Neural cell (in vitro differentiated cells): ENCODE measurements at regions not wholly inside any gene's neighbourhood (a gene's known extent, or its start where the extent isn't known, plus 50 kb on each side); places are given as distances from the start of the nearest gene placed in this dataset.

Experiments used
- H2AFZ ChIP-seq: fragments of 200-600, 300-800 bp; sonication (generic), shearing (Covaris generic); 2 replicates; pipeline ENCODE4 v1.6.0; 2014; ENCODE audit warnings: low read depth, mild to moderate bottlenecking, antibody characterized with exemption, low read length, moderate library complexity
- H3F3A ChIP-seq: fragments of 200-600 bp; shearing (Covaris generic); 2 replicates; pipeline ENCODE4 v1.6.1; 2016; ENCODE audit warnings: mild to moderate bottlenecking, moderate library complexity, mixed read lengths, antibody characterized with exemption, low read length; ENCODE audit not compliant: insufficient read depth, poor library complexity, severe bottlenecking
- H3K27ac ChIP-seq: fragments of 200-600, 300-800 bp; sonication (generic), shearing (Covaris generic); 2 replicates; pipeline ENCODE4 v1.5.1; 2014; ENCODE audit warnings: mild to moderate bottlenecking, low read length, moderate library complexity
- H3K27me3 ChIP-seq: fragments of 300-800, 200-600 bp; sonication (generic), shearing (Covaris generic); 2 replicates; pipeline ENCODE4 v1.6.0; 2014; ENCODE audit warnings: mild to moderate bottlenecking, low read depth, low read length, moderate library complexity; ENCODE audit not compliant: insufficient read depth
- H3K36me3 ChIP-seq: fragments of 300-800, 200-600 bp; sonication (generic), shearing (Covaris generic); 2 replicates; pipeline ENCODE4 v1.5.1; 2014; ENCODE audit warnings: mild to moderate bottlenecking, antibody characterized with exemption, low read length, moderate library complexity; ENCODE audit not compliant: insufficient read depth
- H3K4me2 ChIP-seq: fragments of 300-800, 200-600 bp; sonication (generic), shearing (Covaris generic); 2 replicates; pipeline ENCODE4 v1.6.0; 2014; ENCODE audit warnings: mild to moderate bottlenecking, low read length
- H3K4me3 ChIP-seq: fragments of 300-800, 200-600 bp; sonication (generic), shearing (Covaris generic); 2 replicates; pipeline ENCODE4 v1.5.1; 2014; ENCODE audit warnings: mild to moderate bottlenecking, low read length, moderate library complexity
- H3K79me2 ChIP-seq: fragments of 200-600 bp; shearing (Covaris generic); replicated peaks from 2 replicates; pipeline ENCODE4 v1.6.0; 2014; ENCODE audit warnings: mild to moderate bottlenecking, low read length, moderate library complexity; ENCODE audit not compliant: insufficient read depth
- H3K9ac ChIP-seq: fragments of 300-800, 200-600 bp; sonication (generic), shearing (Covaris generic); 2 replicates; pipeline ENCODE4 v1.6.1; 2016; ENCODE audit warnings: mild to moderate bottlenecking, low read length, mixed read lengths
- H3K9me2 ChIP-seq: fragments of 200-600 bp; shearing (Covaris generic); 2 replicates; pipeline ENCODE4 v1.6.1; 2016; ENCODE audit warnings: mild to moderate bottlenecking, low read length, mixed read lengths; ENCODE audit not compliant: insufficient read depth
- H3K9me3 ChIP-seq: fragments of 200-600, 300-800 bp; sonication (generic), shearing (Covaris generic); 2 replicates; pipeline ENCODE4 v1.6.1; 2016; ENCODE audit warnings: mild to moderate bottlenecking, mixed run types, low read length, moderate library complexity, mixed read lengths
- H4K20me1 ChIP-seq: fragments of 200-600 bp; shearing (Covaris generic); 2 replicates; pipeline ENCODE4 v1.6.1; 2016; ENCODE audit warnings: mild to moderate bottlenecking, mixed run types; ENCODE audit not compliant: insufficient read depth
- EP300 ChIP-seq: fragments of 450-650 bp; conservative IDR thresholded peaks from 2 replicates; pipeline ENCODE4 v1.6.1; 2014; ENCODE audit warnings: antibody characterized with exemption, mild to moderate bottlenecking, moderate library complexity; ENCODE audit not compliant: poor library complexity, severe bottlenecking
- EZH2 ChIP-seq: fragments of 200-600, 300-800 bp; shearing (Covaris generic), sonication (generic); IDR thresholded peaks from 2 replicates; pipeline ENCODE4 v1.6.1; 2014; ENCODE audit warnings: antibody characterized with exemption, low read length, borderline replicate concordance, mild to moderate bottlenecking; ENCODE audit not compliant: insufficient read depth, poor library complexity, severe bottlenecking
- MXI1 ChIP-seq: fragments of 450-650 bp; conservative IDR thresholded peaks from 2 replicates; pipeline ENCODE4 v1.6.1; 2014; ENCODE audit warnings: antibody characterized with exemption, mild to moderate bottlenecking; ENCODE audit not compliant: poor library complexity, severe bottlenecking
- POLR2AphosphoS5 ChIP-seq: IDR thresholded peaks from 2 replicates; pipeline ENCODE4 v1.6.1; 2012
- RAD21 ChIP-seq: fragments of 450-650 bp; conservative IDR thresholded peaks from 2 replicates; pipeline ENCODE4 v1.6.1; 2014; ENCODE audit warnings: antibody characterized with exemption, mild to moderate bottlenecking, moderate library complexity
- SMC3 ChIP-seq: fragments of 450-650 bp; conservative IDR thresholded peaks from 2 replicates; pipeline ENCODE4 v1.6.1; 2014; ENCODE audit warnings: antibody characterized with exemption, mild to moderate bottlenecking, moderate library complexity; ENCODE audit not compliant: poor library complexity
- TAF1 ChIP-seq: IDR thresholded peaks from 2 replicates; pipeline ENCODE4 v1.6.1; 2012; ENCODE audit warnings: low read depth
- TF ChIP-seq, protein P1 (sequence below): IDR thresholded peaks from 2 replicates; pipeline ENCODE4 v1.6.1; 2012; ENCODE audit warnings: borderline replicate concordance
- TF ChIP-seq, protein P2 (sequence below): fragments of 450-650 bp; IDR thresholded peaks from 2 replicates; pipeline ENCODE4 v1.5.1; 2014; ENCODE audit warnings: antibody characterized with exemption, mild to moderate bottlenecking, moderate library complexity; ENCODE audit not compliant: poor library complexity, severe bottlenecking

DNA sequence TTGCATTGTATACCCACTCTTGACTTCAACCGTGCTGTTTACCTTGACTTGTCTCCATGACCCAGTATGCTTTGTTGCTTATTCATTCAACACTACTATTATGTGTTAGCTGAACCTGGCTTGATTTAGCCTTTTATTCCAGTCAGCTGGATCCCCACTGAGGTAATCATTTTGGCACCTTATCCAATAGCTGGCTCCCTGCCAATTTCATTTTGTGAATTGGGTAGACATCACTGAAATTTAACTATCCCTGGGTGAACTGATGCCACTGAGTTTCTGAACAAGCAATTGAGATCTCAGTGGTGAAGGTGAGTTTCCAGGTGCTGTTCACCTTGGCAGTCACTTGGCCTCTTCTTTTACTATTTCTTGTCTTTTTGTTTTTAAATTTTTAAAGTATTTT is 584.3 kb downstream of the ADCYAP1 start (continued):
- TF ChIP-seq, protein P1, sequence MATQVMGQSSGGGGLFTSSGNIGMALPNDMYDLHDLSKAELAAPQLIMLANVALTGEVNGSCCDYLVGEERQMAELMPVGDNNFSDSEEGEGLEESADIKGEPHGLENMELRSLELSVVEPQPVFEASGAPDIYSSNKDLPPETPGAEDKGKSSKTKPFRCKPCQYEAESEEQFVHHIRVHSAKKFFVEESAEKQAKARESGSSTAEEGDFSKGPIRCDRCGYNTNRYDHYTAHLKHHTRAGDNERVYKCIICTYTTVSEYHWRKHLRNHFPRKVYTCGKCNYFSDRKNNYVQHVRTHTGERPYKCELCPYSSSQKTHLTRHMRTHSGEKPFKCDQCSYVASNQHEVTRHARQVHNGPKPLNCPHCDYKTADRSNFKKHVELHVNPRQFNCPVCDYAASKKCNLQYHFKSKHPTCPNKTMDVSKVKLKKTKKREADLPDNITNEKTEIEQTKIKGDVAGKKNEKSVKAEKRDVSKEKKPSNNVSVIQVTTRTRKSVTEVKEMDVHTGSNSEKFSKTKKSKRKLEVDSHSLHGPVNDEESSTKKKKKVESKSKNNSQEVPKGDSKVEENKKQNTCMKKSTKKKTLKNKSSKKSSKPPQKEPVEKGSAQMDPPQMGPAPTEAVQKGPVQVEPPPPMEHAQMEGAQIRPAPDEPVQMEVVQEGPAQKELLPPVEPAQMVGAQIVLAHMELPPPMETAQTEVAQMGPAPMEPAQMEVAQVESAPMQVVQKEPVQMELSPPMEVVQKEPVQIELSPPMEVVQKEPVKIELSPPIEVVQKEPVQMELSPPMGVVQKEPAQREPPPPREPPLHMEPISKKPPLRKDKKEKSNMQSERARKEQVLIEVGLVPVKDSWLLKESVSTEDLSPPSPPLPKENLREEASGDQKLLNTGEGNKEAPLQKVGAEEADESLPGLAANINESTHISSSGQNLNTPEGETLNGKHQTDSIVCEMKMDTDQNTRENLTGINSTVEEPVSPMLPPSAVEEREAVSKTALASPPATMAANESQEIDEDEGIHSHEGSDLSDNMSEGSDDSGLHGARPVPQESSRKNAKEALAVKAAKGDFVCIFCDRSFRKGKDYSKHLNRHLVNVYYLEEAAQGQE: no peak

DNA sequence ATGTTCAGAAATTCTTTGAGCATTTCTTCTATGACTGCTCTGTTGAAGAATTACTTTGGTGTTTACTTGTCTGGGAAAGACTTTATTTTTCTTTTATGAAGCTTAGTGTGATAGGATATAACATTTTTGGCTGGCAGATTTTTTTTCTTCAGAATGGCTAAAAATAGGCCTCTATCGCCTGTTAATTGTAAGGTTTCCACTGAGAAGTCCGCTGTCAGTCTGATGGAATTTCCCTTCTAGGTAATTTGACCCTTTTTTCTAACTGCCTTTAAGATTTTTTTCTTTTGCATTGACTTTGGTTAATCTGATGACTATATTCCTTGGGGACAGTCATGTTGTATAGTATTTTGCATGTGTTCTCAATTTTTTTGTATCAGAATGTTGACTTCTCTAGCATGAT is 590.7 kb downstream of the ADCYAP1 start:
- no peaks in the 10 kb centered on the region for H3K9me2 ChIP-seq
- H3K27me3 ChIP-seq: no peaks in the 10 kb centered on the region
- TF ChIP-seq RAD21 (no peak), EP300 (no peak), POLR2AphosphoS5 (no peak), SMC3 (no peak), TAF1 (no peak), EZH2 (no peak), MXI1 (no peak)
- TF ChIP-seq, protein P1: no peak
- TF ChIP-seq, protein P2, sequence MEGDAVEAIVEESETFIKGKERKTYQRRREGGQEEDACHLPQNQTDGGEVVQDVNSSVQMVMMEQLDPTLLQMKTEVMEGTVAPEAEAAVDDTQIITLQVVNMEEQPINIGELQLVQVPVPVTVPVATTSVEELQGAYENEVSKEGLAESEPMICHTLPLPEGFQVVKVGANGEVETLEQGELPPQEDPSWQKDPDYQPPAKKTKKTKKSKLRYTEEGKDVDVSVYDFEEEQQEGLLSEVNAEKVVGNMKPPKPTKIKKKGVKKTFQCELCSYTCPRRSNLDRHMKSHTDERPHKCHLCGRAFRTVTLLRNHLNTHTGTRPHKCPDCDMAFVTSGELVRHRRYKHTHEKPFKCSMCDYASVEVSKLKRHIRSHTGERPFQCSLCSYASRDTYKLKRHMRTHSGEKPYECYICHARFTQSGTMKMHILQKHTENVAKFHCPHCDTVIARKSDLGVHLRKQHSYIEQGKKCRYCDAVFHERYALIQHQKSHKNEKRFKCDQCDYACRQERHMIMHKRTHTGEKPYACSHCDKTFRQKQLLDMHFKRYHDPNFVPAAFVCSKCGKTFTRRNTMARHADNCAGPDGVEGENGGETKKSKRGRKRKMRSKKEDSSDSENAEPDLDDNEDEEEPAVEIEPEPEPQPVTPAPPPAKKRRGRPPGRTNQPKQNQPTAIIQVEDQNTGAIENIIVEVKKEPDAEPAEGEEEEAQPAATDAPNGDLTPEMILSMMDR: no peak
- H3F3A ChIP-seq: no peaks in the 10 kb centered on the region
- H2AFZ ChIP-seq: no peak overlapping the region
- no peaks in the 10 kb centered on the region for H3K36me3 ChIP-seq
- no peak overlapping the region for H3K4me3 ChIP-seq
- no peaks in the 10 kb centered on the region for H4K20me1 ChIP-seq
- H3K79me2 ChIP-seq: no peaks in the 10 kb centered on the region
- no peak overlapping the region for H3K4me2 ChIP-seq
- no peak overlapping the region for H3K27ac ChIP-seq
- H3K9me3 ChIP-seq: no peaks in the 10 kb centered on the region
- no peak overlapping the region for H3K9ac ChIP-seq
